ENCODE measurements at regions not wholly inside any gene's neighbourhood (a gene's known extent, or its start where the extent isn't known, plus 50 kb on each side); places are given as distances from the start of the nearest gene placed in this dataset.
A peak's percentile ranks its signal among the peaks of the same experiment; 100 is the strongest.
"Not testable (repeated sequence)": the region's sequence is repeated elsewhere in the genome, so short reads cannot be mapped to it uniquely, and the experiment has no call there.

- DNase-seq (ENCODE audit: low spot score): no peak
Observed at GRCh38 chr11:96508861-96509260, 119.0 kb downstream of the JRKL start.

GRCh38 chr11:96520939-96521338 is 131.1 kb downstream of the JRKL start:
- no peak for DNase-seq (ENCODE audit: low spot score)

GRCh38 chr11:96523656-96524055 is 133.8 kb downstream of the JRKL start:
- DNase-seq (ENCODE audit: low spot score): peak; percentile 0

- DNase-seq (ENCODE audit: low spot score): peak; percentile 1
Observed at GRCh38 chr11:96524475-96524874, 134.7 kb downstream of the JRKL start.

GRCh38 chr11:96530473-96530872 is 140.7 kb downstream of the JRKL start:
- DNase-seq (ENCODE audit: low spot score): no peak

- no peak for DNase-seq (ENCODE audit: low spot score)
Observed at GRCh38 chr11:96538104-96538503, 148.3 kb downstream of the JRKL start.

DNA sequence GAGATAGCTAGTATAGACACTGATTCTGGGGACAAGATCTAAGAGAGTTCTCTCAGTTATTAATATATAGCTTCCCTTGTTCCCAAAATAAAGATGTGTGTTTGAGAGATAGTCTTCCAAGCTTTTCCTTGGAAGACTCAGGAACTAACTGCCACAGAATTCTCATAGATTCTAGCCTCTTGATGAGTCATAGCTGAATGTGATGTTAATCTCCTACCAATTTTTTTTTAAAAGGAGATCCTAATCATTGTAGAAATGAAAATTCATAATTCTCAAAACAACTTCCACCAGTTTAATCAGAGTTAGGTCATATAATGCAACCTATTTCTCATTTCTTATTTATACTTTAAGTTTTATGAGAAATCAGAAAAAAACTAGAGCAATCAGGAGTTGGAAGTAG is 148.8 kb downstream of the JRKL start:
- no peak for DNase-seq (ENCODE audit: low spot score)

- no peak for DNase-seq (ENCODE audit: low spot score)
Observed at GRCh38 chr11:96540875-96541274, 151.1 kb downstream of the JRKL start.

DNA sequence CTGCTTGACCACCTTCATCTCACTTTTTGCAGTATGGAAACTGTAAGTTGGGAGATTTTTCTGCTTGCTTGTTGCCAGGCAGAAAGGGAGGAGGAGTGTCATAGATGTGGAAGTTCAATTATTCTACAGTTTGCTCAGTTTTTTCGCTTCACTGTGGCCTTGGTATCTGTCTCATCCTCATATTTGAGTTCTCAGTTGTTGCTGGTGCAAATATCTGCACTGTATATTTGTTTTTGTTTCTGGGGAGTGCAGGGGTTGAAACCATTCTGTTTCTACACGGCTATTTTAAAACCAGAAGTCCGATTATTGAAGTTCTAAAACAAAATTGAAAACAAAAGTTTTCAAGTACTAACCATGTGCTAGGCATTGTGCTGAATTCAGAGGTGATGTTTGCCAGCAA is 153.4 kb downstream of the JRKL start:
- no peak for DNase-seq (ENCODE audit: low spot score)

DNA sequence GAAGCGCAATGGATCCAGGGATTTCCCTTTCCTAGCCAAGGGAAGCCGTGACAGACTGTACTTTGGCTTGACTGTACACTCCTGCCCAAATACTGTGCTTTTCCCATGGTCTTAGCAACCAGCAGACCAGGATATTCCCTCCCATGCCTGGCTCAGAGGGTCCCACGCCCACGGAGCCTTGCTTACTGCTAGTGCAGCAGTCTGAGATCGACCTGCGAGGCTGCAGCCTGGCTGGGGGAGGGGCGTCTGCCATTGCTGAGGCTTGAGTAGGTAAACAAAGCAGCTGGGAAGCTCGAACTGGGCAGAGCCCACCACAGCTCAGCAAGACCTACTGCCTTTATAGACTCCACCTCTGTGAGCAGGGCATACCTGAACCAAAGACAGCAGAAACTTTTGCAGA is 155.4 kb downstream of the JRKL start:
- DNase-seq (ENCODE audit: low spot score): not testable (repeated sequence)

- DNase-seq (ENCODE audit: low spot score): no peak
Observed at GRCh38 chr11:96551136-96551535, 161.3 kb downstream of the JRKL start.

DNA sequence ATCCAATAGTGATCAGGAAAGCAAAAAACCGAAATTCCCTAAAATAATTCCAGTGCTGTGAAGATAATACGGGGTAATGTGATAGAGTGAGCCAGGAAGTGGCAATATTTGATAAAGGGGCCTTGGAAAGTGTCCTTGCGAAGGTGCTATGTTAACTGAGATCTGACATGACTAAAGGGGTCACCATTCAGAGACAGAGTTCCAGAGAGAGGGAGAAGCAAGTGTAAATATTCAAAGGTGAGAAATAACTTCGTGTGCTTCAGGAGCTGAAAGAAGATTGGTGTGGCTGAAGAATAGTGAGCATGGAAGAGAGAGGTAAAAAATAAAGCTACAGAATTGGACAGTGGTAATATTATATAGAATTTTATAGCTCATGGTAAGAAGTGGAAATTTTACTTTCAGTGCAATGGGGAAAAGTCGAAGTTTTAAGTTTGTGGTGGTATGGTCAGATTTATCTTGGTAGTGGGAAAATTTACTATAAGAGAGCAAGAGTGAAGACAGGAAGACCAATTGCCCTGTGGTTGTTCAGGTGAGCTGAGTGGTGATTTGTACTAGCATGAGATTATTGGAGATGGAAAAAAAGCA is 164.5 kb downstream of the JRKL start:
- DNase-seq (ENCODE audit: low spot score): no peak

DNA sequence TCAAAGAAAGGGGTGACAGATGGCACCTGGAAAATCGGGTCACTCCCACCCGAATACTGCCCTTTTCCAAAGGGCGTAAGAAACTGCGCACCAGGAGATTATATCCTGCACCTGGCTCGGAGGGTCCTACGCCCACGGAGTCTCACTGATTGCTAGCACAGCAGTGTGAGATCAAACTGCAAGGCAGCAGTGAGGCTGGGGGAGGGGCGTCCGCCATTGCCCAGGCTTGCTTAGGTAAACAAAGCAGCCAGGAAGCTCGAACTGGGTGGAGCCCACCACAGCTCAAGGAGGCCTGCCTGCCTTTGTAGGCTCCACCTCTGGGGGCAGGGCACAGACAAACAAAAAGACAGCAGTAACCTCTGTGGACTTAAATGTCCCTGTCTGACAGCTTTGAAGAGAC is 166.0 kb downstream of the JRKL start:
- DNase-seq (ENCODE audit: low spot score): not testable (repeated sequence)

- DNase-seq (ENCODE audit: low spot score): not testable (repeated sequence)
Observed at GRCh38 chr11:96560727-96561126, 170.9 kb downstream of the JRKL start.

- peak; percentile 55 for DNase-seq (ENCODE audit: low spot score)
Observed at GRCh38 chr11:96567176-96567575, 177.4 kb downstream of the JRKL start.

DNA sequence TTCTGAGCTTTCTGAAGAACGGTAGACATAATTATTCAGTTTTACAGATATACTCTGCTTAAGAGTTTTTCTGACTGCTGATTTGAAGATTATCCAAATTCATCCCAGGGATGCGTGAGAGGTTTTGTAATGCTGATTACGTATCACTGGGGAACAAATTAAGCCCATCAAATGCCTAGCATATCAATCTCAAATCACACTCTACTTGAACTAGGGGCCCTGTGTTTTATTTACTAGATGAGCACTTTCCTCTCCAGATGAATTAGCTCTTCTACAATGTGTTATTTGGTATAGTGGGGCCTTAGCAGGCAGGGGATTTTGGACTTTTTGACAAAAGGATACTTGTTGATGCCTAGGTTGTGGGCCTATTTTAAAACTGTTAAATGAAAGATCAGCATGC is 177.9 kb downstream of the JRKL start:
- DNase-seq (ENCODE audit: low spot score): peak; percentile 40

GRCh38 chr11:96576383-96576782 is 186.6 kb downstream of the JRKL start:
- no peak for DNase-seq (ENCODE audit: low spot score)

DNA sequence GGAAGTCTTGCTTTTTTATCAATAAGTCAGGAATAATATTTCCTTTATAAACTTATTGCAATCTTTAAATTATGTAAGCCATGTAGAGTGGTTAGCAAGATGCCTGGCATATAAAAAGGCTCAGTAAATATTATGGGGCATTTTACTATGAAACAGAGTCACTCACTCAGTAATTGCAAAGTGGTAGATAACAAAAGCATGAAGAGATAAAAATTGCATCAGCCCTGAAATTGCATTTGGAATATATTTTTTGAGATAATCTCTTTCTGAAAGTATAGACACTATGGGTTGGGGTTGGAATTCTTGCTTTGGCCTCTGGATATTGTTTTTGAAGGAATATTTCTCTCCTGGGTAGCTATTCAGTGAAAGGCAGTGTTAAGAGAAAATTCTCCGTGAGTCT is 188.6 kb downstream of the JRKL start:
- DNase-seq (ENCODE audit: low spot score): no peak

DNA sequence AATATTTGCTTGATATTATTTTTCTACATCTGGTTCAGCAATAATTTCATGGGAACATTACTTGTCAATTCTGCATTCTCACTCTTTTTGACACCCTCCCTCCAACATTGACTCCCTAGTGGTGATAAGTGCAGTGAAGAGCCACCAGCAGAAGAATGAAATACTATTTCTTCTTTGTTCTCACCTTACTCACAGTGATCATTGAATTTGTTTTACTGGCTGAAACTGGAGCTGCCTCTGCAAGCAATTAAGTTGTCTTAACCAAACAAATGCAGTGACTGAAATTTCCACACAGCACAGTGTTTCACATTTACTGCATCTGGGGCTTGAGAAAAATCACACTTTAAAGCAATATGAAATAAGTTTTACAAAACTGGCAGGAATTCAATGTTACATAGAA is 189.8 kb downstream of the JRKL start:
- no peak for DNase-seq (ENCODE audit: low spot score)

- DNase-seq (ENCODE audit: low spot score): no peak
Observed at GRCh38 chr11:96580476-96581040, 190.7 kb downstream of the JRKL start.

GRCh38 chr11:96585944-96586880 is 196.4 kb downstream of the JRKL start:
- not testable (repeated sequence) for DNase-seq (ENCODE audit: low spot score)

- not testable (repeated sequence) for DNase-seq (ENCODE audit: low spot score)
Observed at GRCh38 chr11:96588793-96589192, 199.0 kb downstream of the JRKL start.

- DNase-seq (ENCODE audit: low spot score): no peak
Observed at GRCh38 chr11:96595011-96595410, 205.2 kb downstream of the JRKL start.

All from umbilical cord (tissue), 1 donor.